ENCODE measurements at regions not wholly inside any gene's neighbourhood (a gene's known extent, or its start where the extent isn't known, plus 50 kb on each side); places are given as distances from the start of the nearest gene placed in this dataset.

DNA sequence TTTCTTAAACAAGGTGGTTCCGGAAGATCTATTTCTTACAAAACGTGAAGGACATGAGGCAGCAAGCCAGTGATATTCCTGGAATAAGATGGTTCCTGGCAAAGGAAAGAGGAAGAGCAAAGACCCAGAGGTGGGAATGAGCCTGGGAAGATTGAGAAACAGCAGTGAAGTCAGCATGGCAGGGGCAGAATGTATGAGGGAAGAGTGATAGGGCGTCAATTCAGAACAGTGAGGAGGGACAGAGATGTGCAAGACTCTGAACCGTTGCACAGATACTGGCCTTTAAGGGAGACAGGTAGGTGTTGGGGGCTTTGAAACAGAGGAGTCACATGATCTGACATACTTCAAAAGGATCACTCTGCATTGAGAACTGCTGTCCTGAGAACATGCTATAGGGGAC, 338.3 kb downstream of the CBLN4 start:
- TF ChIP-seq, protein P1, sequence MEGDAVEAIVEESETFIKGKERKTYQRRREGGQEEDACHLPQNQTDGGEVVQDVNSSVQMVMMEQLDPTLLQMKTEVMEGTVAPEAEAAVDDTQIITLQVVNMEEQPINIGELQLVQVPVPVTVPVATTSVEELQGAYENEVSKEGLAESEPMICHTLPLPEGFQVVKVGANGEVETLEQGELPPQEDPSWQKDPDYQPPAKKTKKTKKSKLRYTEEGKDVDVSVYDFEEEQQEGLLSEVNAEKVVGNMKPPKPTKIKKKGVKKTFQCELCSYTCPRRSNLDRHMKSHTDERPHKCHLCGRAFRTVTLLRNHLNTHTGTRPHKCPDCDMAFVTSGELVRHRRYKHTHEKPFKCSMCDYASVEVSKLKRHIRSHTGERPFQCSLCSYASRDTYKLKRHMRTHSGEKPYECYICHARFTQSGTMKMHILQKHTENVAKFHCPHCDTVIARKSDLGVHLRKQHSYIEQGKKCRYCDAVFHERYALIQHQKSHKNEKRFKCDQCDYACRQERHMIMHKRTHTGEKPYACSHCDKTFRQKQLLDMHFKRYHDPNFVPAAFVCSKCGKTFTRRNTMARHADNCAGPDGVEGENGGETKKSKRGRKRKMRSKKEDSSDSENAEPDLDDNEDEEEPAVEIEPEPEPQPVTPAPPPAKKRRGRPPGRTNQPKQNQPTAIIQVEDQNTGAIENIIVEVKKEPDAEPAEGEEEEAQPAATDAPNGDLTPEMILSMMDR (conservative IDR thresholded peaks at IDR 0.05; ENCODE audit: low read depth in 2 of 2): no peak
- TF ChIP-seq EZH2phosphoT487 (IDR thresholded peaks at IDR 0.05; ENCODE audit: unreplicated experiment) (no peak), JUNB (IDR thresholded peaks at IDR 0.05; ENCODE audit: unreplicated experiment) (no peak), EZH2 (IDR thresholded peaks at IDR 0.05; ENCODE audit: low read depth, unreplicated experiment) (no peak), POLR2AphosphoS5 (IDR thresholded peaks at IDR 0.05; ENCODE audit: low read depth) (no peak), CREB1 (CRISPR knock-in tag; IDR thresholded peaks at IDR 0.05; ENCODE audit: low read depth) (no peak), ZNF331 (CRISPR knock-in tag; IDR thresholded peaks at IDR 0.05; ENCODE audit: low read depth) (no peak), NANOG (IDR thresholded peaks at IDR 0.05; ENCODE audit: borderline replicate concordance) (no peak), STAT1 (IDR thresholded peaks at IDR 0.05; ENCODE audit: unreplicated experiment) (no peak)
- TF ChIP-seq, protein P2, sequence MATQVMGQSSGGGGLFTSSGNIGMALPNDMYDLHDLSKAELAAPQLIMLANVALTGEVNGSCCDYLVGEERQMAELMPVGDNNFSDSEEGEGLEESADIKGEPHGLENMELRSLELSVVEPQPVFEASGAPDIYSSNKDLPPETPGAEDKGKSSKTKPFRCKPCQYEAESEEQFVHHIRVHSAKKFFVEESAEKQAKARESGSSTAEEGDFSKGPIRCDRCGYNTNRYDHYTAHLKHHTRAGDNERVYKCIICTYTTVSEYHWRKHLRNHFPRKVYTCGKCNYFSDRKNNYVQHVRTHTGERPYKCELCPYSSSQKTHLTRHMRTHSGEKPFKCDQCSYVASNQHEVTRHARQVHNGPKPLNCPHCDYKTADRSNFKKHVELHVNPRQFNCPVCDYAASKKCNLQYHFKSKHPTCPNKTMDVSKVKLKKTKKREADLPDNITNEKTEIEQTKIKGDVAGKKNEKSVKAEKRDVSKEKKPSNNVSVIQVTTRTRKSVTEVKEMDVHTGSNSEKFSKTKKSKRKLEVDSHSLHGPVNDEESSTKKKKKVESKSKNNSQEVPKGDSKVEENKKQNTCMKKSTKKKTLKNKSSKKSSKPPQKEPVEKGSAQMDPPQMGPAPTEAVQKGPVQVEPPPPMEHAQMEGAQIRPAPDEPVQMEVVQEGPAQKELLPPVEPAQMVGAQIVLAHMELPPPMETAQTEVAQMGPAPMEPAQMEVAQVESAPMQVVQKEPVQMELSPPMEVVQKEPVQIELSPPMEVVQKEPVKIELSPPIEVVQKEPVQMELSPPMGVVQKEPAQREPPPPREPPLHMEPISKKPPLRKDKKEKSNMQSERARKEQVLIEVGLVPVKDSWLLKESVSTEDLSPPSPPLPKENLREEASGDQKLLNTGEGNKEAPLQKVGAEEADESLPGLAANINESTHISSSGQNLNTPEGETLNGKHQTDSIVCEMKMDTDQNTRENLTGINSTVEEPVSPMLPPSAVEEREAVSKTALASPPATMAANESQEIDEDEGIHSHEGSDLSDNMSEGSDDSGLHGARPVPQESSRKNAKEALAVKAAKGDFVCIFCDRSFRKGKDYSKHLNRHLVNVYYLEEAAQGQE (IDR thresholded peaks at IDR 0.05; ENCODE audit: unreplicated experiment): no peak
- TF ChIP-seq, protein P3, sequence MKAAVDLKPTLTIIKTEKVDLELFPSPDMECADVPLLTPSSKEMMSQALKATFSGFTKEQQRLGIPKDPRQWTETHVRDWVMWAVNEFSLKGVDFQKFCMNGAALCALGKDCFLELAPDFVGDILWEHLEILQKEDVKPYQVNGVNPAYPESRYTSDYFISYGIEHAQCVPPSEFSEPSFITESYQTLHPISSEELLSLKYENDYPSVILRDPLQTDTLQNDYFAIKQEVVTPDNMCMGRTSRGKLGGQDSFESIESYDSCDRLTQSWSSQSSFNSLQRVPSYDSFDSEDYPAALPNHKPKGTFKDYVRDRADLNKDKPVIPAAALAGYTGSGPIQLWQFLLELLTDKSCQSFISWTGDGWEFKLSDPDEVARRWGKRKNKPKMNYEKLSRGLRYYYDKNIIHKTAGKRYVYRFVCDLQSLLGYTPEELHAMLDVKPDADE (IDR thresholded peaks at IDR 0.05): no peak
- TF ChIP-seq, protein P4, sequence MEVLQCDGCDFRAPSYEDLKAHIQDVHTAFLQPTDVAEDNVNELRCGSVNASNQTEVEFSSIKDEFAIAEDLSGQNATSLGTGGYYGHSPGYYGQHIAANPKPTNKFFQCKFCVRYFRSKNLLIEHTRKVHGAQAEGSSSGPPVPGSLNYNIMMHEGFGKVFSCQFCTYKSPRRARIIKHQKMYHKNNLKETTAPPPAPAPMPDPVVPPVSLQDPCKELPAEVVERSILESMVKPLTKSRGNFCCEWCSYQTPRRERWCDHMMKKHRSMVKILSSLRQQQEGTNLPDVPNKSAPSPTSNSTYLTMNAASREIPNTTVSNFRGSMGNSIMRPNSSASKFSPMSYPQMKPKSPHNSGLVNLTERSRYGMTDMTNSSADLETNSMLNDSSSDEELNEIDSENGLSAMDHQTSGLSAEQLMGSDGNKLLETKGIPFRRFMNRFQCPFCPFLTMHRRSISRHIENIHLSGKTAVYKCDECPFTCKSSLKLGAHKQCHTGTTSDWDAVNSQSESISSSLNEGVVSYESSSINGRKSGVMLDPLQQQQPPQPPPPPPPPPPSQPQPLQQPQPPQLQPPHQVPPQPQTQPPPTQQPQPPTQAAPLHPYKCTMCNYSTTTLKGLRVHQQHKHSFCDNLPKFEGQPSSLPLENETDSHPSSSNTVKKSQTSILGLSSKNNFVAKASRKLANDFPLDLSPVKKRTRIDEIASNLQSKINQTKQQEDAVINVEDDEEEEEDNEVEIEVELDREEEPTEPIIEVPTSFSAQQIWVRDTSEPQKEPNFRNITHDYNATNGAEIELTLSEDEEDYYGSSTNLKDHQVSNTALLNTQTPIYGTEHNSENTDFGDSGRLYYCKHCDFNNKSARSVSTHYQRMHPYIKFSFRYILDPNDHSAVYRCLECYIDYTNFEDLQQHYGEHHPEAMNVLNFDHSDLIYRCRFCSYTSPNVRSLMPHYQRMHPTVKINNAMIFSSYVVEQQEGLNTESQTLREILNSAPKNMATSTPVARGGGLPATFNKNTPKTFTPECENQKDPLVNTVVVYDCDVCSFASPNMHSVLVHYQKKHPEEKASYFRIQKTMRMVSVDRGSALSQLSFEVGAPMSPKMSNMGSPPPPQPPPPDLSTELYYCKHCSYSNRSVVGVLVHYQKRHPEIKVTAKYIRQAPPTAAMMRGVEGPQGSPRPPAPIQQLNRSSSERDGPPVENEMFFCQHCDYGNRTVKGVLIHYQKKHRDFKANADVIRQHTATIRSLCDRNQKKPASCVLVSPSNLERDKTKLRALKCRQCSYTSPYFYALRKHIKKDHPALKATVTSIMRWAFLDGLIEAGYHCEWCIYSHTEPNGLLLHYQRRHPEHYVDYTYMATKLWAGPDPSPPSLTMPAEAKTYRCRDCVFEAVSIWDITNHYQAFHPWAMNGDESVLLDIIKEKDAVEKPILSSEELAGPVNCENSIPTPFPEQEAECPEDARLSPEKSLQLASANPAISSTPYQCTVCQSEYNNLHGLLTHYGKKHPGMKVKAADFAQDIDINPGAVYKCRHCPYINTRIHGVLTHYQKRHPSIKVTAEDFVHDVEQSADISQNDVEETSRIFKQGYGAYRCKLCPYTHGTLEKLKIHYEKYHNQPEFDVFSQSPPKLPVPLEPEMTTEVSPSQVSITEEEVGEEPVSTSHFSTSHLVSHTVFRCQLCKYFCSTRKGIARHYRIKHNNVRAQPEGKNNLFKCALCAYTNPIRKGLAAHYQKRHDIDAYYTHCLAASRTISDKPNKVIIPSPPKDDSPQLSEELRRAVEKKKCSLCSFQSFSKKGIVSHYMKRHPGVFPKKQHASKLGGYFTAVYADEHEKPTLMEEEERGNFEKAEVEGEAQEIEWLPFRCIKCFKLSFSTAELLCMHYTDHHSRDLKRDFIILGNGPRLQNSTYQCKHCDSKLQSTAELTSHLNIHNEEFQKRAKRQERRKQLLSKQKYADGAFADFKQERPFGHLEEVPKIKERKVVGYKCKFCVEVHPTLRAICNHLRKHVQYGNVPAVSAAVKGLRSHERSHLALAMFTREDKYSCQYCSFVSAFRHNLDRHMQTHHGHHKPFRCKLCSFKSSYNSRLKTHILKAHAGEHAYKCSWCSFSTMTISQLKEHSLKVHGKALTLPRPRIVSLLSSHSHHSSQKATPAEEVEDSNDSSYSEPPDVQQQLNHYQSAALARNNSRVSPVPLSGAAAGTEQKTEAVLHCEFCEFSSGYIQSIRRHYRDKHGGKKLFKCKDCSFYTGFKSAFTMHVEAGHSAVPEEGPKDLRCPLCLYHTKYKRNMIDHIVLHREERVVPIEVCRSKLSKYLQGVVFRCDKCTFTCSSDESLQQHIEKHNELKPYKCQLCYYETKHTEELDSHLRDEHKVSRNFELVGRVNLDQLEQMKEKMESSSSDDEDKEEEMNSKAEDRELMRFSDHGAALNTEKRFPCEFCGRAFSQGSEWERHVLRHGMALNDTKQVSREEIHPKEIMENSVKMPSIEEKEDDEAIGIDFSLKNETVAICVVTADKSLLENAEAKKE (CRISPR knock-in tag; IDR thresholded peaks at IDR 0.05): no peak

All from GM23338 (cell line).